ENCODE measurements at regions not wholly inside any gene's neighbourhood (a gene's known extent, or its start where the extent isn't known, plus 50 kb on each side); places are given as distances from the start of the nearest gene placed in this dataset.

DNA sequence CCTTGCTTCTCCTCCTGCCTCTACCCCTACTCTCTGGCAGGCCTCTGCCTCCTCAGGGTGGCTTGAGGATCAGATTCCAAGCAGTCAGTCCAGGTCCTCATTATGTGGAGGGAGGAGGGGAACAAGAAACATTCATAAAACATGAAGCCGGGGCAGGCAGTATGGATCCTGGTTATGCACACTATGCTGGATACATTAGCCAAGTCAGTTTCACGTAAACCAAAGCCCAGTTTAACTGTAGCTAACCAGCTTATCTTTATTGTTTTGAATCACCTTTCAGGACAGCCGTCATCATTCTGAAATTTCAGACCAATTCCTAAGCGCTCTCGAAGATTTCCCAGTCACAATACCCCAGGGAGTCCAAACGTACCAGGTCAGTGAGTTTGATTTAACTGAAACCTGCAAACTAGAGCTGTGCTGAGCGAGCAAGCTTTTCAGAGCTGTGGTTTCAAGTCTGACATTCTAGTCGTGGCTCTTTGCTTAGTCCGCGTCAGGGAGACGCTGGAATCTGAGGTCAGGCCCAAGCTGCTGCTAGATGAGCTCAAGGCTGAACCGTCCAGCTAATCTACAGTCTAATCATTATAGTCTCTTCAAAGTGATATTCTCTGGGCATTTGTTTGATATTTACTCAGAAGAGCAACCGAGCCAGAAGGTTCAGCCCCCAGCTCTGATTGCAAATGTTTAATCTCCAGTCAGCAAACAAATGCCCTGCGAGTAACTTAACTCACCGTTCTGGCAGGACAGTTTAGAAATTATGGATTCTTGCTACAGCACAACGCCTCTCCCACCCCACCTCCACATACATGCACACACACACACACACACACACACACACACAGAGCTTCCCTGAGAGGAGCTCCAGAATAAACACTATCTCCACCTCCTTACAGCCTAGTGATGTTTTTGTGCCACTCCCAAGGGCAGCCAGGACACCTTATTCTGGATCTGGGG is 63.8 kb upstream of the BZW1 start:
- TF ChIP-seq, protein P1, sequence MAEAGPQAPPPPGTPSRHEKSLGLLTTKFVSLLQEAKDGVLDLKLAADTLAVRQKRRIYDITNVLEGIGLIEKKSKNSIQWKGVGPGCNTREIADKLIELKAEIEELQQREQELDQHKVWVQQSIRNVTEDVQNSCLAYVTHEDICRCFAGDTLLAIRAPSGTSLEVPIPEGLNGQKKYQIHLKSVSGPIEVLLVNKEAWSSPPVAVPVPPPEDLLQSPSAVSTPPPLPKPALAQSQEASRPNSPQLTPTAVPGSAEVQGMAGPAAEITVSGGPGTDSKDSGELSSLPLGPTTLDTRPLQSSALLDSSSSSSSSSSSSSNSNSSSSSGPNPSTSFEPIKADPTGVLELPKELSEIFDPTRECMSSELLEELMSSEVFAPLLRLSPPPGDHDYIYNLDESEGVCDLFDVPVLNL (CRISPR knock-in tag; IDR thresholded peaks at IDR 0.05; ENCODE audit: borderline replicate concordance, low read depth): no peak
- TF ChIP-seq, protein P2, sequence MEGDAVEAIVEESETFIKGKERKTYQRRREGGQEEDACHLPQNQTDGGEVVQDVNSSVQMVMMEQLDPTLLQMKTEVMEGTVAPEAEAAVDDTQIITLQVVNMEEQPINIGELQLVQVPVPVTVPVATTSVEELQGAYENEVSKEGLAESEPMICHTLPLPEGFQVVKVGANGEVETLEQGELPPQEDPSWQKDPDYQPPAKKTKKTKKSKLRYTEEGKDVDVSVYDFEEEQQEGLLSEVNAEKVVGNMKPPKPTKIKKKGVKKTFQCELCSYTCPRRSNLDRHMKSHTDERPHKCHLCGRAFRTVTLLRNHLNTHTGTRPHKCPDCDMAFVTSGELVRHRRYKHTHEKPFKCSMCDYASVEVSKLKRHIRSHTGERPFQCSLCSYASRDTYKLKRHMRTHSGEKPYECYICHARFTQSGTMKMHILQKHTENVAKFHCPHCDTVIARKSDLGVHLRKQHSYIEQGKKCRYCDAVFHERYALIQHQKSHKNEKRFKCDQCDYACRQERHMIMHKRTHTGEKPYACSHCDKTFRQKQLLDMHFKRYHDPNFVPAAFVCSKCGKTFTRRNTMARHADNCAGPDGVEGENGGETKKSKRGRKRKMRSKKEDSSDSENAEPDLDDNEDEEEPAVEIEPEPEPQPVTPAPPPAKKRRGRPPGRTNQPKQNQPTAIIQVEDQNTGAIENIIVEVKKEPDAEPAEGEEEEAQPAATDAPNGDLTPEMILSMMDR (IDR thresholded peaks at IDR 0.05): no peak
- no peak for TF ChIP-seq SP1 (CRISPR knock-in tag; conservative IDR thresholded peaks at IDR 0.05)

Measured in WTC11 (cell line).